Endothelial cell of umbilical vein (primary cell): ENCODE measurements at regions not wholly inside any gene's neighbourhood (a gene's known extent, or its start where the extent isn't known, plus 50 kb on each side); places are given as distances from the start of the nearest gene placed in this dataset.

Experiments used
- EZH2 ChIP-seq: IDR thresholded peaks from 2 replicates; pipeline ENCODE4 v1.6.1; 2012; ENCODE audit warnings: borderline replicate concordance, low read depth, mild to moderate bottlenecking, moderate library complexity, low read length, inconsistent platforms; ENCODE audit not compliant: severe bottlenecking
- FOS ChIP-seq: IDR thresholded peaks from 2 replicates; pipeline ENCODE4 v1.6.1; 2011; ENCODE audit warnings: mild to moderate bottlenecking, low read length, moderate library complexity, borderline replicate concordance; ENCODE audit not compliant: insufficient read depth
- MAX ChIP-seq: IDR thresholded peaks from 2 replicates; pipeline ENCODE4 v1.6.1; 2011; ENCODE audit not compliant: insufficient read depth, insufficient read length
- POLR2A ChIP-seq: IDR thresholded peaks from 2 replicates; pipeline ENCODE4 v1.6.1; 2012; ENCODE audit warnings: low read depth, mild to moderate bottlenecking, control low read depth, low read length
- POLR2AphosphoS5 ChIP-seq: IDR thresholded peaks from 2 replicates; pipeline ENCODE4 v1.6.1; 2012; ENCODE audit warnings: low read depth, mild to moderate bottlenecking, control low read depth, low read length, moderate library complexity; ENCODE audit not compliant: insufficient read depth
- TF ChIP-seq, protein P1 (sequence below), 2 donors: IDR thresholded peaks; 1 replicate in 1 of 2; 2 replicates in 1 of 2; pipeline ENCODE4 v1.5.1; 2011; ENCODE audit warnings: low read length in 2 of 2, mild to moderate bottlenecking in 2 of 2, moderate library complexity in 2 of 2, control low read depth in 1 of 2, inconsistent platforms in 1 of 2, low read depth in 1 of 2; ENCODE audit not compliant: insufficient read depth in 1 of 2; ENCODE audit errors: extremely low read depth in 1 of 2

DNA sequence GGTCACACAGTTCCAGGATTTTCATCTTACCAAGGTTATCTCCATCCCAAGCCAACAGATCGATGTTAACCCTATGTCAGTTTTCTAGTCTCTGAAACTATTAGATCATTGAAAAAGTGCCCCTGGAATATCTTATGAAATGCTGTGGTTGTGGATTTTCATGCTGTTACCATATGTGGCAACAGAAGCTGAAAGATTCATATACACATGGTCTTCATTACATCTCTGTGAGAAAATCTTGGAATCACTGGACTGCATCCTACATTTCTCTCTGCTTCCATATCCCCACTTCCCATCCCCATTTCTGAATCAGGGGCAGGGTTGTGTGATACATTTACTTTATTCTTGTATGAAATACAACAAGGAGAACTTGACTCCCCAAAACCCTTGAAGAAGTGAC is 146.1 kb downstream of the SLC16A9 start:
- TF ChIP-seq MAX, result no peak
- TF ChIP-seq, protein P1, sequence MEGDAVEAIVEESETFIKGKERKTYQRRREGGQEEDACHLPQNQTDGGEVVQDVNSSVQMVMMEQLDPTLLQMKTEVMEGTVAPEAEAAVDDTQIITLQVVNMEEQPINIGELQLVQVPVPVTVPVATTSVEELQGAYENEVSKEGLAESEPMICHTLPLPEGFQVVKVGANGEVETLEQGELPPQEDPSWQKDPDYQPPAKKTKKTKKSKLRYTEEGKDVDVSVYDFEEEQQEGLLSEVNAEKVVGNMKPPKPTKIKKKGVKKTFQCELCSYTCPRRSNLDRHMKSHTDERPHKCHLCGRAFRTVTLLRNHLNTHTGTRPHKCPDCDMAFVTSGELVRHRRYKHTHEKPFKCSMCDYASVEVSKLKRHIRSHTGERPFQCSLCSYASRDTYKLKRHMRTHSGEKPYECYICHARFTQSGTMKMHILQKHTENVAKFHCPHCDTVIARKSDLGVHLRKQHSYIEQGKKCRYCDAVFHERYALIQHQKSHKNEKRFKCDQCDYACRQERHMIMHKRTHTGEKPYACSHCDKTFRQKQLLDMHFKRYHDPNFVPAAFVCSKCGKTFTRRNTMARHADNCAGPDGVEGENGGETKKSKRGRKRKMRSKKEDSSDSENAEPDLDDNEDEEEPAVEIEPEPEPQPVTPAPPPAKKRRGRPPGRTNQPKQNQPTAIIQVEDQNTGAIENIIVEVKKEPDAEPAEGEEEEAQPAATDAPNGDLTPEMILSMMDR (IDR thresholded peaks at IDR 0.05; ENCODE audit: extremely low read depth in 1 of 2, insufficient read depth in 1 of 2, low read depth in 1 of 2, low read length in 2 of 2), result no peak
- no peak for TF ChIP-seq FOS
- no peak for TF ChIP-seq EZH2
- TF ChIP-seq POLR2A, result no peak
- no peak for TF ChIP-seq POLR2AphosphoS5
